Neural cell (in vitro differentiated cells): ENCODE measurements at regions not wholly inside any gene's neighbourhood (a gene's known extent, or its start where the extent isn't known, plus 50 kb on each side); places are given as distances from the start of the nearest gene placed in this dataset.

Experiments
- EZH2 ChIP-seq: fragments of 200-600, 300-800 bp; shearing (Covaris generic), sonication (generic); IDR thresholded peaks from 2 replicates; pipeline ENCODE4 v1.6.1; 2014; ENCODE audit warnings: antibody characterized with exemption, low read length, borderline replicate concordance, mild to moderate bottlenecking; ENCODE audit not compliant: insufficient read depth, poor library complexity, severe bottlenecking
- POLR2AphosphoS5 ChIP-seq: IDR thresholded peaks from 2 replicates; pipeline ENCODE4 v1.6.1; 2012
- RAD21 ChIP-seq: fragments of 450-650 bp; conservative IDR thresholded peaks from 2 replicates; pipeline ENCODE4 v1.6.1; 2014; ENCODE audit warnings: antibody characterized with exemption, mild to moderate bottlenecking, moderate library complexity
- TF ChIP-seq, protein P1 (sequence below): fragments of 450-650 bp; IDR thresholded peaks from 2 replicates; pipeline ENCODE4 v1.5.1; 2014; ENCODE audit warnings: antibody characterized with exemption, mild to moderate bottlenecking, moderate library complexity; ENCODE audit not compliant: poor library complexity, severe bottlenecking
- TF ChIP-seq, protein P2 (sequence below): IDR thresholded peaks from 2 replicates; pipeline ENCODE4 v1.6.1; 2012; ENCODE audit warnings: borderline replicate concordance

DNA sequence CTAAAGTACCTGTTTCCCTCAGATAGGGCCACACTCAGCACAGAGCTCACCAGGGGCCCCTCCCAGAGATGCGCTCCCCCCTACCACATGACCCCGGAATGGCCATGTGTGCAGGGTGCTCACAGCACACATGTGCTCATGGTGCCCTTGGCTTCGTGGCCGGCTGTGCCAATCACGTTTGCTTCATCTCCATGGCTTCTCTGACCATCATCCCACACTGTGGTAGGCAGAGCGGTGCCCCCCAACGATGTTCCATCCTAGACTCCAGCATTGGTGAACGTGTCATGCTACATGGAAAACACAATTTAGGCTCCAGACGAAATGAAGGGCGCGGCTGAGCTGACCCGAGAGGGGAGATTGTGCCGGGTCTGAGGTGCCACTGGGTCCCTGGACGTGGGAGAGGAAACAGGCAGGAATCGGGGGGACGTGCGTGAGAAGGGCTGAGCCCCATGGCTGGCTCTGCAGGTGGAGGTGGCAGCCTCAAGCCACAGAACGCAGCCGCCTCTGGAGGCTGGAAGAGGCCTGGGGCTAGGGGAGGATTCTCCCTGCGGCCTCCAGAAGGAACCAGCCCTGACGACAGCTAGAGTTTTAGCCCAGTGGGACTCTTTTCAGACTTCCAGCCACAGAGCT, 126.5 kb downstream of the DLL1 start:
- TF ChIP-seq, protein P1, sequence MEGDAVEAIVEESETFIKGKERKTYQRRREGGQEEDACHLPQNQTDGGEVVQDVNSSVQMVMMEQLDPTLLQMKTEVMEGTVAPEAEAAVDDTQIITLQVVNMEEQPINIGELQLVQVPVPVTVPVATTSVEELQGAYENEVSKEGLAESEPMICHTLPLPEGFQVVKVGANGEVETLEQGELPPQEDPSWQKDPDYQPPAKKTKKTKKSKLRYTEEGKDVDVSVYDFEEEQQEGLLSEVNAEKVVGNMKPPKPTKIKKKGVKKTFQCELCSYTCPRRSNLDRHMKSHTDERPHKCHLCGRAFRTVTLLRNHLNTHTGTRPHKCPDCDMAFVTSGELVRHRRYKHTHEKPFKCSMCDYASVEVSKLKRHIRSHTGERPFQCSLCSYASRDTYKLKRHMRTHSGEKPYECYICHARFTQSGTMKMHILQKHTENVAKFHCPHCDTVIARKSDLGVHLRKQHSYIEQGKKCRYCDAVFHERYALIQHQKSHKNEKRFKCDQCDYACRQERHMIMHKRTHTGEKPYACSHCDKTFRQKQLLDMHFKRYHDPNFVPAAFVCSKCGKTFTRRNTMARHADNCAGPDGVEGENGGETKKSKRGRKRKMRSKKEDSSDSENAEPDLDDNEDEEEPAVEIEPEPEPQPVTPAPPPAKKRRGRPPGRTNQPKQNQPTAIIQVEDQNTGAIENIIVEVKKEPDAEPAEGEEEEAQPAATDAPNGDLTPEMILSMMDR, result no peak
- TF ChIP-seq, protein P2, sequence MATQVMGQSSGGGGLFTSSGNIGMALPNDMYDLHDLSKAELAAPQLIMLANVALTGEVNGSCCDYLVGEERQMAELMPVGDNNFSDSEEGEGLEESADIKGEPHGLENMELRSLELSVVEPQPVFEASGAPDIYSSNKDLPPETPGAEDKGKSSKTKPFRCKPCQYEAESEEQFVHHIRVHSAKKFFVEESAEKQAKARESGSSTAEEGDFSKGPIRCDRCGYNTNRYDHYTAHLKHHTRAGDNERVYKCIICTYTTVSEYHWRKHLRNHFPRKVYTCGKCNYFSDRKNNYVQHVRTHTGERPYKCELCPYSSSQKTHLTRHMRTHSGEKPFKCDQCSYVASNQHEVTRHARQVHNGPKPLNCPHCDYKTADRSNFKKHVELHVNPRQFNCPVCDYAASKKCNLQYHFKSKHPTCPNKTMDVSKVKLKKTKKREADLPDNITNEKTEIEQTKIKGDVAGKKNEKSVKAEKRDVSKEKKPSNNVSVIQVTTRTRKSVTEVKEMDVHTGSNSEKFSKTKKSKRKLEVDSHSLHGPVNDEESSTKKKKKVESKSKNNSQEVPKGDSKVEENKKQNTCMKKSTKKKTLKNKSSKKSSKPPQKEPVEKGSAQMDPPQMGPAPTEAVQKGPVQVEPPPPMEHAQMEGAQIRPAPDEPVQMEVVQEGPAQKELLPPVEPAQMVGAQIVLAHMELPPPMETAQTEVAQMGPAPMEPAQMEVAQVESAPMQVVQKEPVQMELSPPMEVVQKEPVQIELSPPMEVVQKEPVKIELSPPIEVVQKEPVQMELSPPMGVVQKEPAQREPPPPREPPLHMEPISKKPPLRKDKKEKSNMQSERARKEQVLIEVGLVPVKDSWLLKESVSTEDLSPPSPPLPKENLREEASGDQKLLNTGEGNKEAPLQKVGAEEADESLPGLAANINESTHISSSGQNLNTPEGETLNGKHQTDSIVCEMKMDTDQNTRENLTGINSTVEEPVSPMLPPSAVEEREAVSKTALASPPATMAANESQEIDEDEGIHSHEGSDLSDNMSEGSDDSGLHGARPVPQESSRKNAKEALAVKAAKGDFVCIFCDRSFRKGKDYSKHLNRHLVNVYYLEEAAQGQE, result no peak
- TF ChIP-seq POLR2AphosphoS5 (no peak), RAD21 (no peak), EZH2 (no peak)
